ENCODE measurements at regions not wholly inside any gene's neighbourhood (a gene's known extent, or its start where the extent isn't known, plus 50 kb on each side); places are given as distances from the start of the nearest gene placed in this dataset.
"Not testable (repeated sequence)": the region's sequence is repeated elsewhere in the genome, so short reads cannot be mapped to it uniquely, and the experiment has no call there.

DNA sequence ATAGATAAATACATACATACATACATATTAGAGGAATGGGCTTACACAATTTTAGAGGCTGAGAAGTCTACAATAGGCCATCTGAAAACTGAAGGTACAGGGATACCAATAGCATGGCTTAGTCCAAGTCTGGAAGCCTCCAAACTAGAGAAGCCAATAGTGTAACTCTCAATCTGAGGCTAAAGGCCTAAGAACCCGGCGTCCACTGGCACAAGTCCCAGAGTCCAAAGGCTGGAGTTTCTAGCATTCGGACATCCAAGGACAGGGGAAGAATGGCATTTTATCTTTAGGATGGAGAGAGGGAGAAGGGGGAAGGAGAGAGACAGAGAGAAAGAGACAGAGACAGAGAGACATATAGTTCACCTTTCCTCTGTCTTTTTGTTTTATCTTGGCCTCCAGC is 63.7 kb upstream of the SYT4 start:
- no peak for DNase-seq

DNA sequence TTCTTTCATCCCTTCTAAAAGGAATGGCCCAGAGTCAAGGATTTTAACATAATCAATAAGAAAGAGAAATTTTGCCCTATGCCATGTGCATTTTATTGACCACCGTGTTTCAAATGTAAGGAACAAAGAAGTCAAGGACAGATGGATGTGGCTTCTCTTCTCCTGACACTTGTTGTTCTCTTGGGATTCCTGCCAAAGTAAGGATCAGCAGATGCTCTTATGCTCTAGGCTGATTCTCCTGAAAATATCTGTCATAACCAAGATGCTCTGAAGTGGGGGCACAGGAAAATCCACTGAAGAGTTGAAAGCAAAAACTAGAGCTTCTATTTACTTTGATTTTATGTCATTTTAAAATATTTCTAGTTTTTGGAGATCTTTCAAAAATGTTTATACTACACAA is 72.9 kb upstream of the SYT4 start:
- DNase-seq, result no peak

DNA sequence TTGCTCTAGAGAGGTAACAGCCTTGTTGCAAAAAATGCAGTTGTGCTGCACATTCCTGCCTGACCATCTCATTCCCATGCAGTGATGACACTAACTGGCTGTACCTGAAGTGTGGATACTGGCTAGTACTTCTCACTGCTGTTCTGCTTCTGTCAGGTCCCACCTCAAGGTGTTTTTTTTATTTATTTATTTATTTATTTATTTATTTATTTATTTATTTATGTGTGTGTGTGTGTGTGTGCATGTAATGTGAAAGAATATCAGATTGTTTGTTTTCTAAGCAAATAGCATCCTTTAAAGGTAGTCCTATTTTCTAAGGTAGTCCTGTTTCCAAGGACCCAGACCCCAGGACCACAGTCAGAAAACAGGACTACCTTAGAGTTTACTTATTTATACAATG is 87.2 kb upstream of the SYT4 start:
- no peak for DNase-seq

DNA sequence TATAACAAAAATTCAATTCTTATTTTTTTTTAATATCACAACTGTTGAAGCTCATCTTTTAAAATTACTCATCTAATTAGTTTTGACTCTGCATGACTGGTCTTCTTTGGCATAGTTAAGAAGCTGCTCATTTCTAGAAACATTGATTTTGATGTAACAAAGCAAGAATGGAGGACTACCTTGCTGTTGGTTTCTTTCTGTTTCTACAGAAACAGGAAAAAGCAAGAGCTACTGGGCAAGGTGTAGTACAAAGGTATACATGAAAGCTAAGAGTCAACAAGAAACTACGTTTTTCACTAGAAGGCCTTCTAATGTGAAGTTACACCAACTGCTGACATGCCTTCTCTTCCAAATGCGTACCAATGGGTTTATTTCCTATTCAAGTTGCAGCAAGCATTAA is 90.6 kb upstream of the SYT4 start:
- no peak for DNase-seq

DNA sequence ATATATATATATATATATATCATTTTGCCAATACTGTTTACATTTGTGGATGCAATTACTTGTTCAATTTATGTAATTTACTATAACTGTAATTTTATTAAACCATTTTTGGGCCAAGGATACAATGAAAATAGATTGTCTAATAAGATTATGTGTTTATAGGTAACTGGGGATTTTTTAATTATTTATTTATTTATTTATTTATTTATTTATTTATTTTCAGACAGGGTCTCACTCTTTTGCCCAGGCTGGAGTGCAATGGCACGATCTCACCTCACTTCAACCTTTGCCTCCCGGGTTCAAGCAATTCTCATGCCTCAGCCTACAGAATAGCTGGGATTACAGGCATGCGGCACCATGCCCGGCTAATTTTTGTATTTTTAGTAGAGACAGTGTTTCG is 92.0 kb upstream of the SYT4 start:
- not testable (repeated sequence) for DNase-seq

DNA sequence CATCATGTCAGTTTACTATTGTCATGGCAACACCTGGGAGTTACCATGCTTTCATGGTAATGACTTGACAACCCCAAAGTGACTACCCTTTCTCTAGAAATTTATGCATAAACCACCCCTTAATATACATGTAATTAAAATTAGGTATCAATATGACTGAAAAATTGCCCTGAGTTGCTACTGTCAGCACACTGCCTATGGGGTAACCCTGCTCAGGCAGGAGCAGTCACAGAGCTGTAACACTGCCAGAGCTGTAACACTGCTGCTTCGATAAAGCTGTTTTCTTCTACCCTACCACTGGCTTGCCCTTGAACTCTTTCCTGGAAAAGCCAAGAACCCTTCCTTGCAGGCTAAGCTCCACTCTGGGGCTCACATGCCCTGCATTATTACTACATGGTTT is 95.5 kb upstream of the SYT4 start:
- DNase-seq, result no peak

DNA sequence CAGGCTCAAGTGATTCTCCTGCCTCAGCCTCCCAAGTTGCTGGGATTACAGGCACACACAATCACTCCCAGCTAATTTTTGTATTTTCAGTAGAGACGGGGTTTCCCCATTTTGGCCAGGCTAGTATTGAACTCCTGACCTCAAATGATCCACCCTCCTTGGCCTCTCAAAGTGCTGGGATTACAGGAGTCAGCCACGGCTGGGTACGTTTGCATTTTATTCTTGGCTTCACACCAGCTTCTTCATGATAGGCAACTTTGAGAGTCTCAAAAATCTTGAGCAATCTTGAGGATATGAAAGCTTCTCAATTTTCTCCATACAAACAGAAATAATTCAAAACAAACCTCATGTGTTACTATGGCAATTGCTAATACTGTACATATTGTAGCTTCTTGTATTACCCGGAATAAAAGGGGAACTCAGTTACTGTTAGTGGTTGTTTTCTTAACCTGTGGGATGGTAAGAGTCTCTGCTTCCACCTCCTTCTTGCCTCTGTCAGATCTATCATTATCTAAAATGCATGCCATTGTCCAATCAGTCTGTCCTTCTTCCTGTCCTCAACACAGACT is 102.9 kb upstream of the SYT4 start:
- DNase-seq, result no peak

DNA sequence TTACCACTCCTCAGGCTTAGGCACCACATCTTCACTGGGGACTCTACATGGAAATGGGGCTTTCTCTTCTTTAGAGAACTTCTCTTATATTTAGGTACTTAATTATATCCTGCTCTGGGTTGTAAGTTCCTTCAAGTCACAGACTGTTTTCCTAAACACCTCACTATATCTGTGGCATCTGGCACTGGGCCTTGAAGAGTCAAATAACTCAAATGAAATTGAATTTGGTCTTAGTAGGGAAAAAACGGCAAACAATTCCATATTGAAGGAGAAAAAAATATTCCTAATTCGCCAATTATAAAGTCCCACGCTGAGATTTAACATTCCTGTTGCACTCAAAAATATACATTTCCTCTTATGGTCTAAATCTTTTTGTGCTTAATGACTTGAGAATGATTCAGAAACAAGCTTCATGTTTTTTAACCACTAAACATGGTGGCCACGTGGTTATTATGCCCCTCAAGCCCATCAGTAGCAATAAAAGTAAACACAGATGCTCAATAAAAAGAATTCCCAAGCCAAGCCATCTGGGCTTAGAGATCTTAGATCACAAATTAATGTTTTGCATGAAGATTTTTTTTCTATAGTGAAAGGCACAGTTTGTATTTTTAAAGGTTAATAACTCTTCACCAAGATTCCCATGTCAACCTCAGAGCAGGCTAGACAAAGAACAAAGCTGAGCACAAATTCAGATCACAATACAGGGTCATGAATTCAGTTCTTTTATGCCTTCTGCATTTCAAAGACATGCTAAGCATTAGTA is 105.5 kb upstream of the SYT4 start:
- no peak for DNase-seq

DNA sequence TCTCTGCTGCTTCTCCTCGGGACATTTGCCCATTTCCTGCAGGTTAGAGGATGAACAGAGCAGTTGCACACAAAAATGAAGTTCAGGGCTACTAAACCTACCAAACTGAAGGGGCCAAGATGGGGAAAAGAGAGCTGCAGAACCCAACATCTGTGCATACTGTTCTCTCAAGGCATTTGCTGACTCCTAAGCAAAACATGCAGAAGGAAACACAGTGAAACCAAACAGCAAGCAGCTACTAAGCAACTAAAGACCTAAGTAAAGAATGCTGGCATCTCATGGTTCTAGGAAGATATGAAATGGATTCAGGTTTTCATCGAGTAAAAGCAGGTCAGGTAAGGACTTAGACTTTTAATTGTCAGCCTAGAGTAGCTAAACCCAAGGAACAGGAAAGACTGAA is 111.9 kb upstream of the SYT4 start:
- DNase-seq, result no peak

DNA sequence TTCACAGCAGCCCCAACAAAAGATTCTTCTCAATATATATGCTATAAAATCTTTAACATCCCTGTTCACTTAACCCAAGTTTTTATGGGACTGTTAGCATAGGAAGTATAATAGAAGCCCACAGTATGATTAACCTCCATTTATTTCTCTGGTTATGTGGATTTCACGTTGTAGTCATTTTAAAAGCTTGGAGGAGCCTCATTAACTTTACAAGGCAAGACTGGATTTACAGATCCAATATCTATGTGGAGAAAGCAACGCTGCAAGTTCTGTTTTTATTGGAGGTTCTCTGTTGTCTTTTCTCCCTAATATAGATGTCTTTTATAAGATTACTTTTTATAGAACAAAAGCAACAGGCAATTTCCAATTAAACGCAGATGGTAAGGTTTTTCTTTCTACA is 114.9 kb upstream of the SYT4 start:
- no peak for DNase-seq

DNA sequence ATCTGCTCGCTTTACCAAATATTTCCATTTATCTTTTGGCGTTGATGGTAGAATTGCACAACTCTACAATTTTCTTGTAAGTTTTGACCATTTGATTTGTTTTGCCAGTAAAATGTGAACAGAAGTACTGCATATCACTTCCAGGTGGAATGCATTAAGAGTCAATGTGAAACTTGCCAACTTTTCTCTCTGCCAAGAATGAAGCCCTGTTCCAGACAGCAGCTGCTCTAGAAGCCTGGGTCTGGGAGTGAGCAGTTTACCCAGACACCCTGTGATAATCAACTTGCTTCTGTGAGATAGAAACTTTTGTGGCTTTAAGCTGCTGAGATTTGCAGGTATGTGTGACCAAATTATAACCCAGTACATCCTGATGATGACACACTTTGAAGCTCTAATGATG is 115.9 kb upstream of the SYT4 start:
- DNase-seq, result no peak

DNA sequence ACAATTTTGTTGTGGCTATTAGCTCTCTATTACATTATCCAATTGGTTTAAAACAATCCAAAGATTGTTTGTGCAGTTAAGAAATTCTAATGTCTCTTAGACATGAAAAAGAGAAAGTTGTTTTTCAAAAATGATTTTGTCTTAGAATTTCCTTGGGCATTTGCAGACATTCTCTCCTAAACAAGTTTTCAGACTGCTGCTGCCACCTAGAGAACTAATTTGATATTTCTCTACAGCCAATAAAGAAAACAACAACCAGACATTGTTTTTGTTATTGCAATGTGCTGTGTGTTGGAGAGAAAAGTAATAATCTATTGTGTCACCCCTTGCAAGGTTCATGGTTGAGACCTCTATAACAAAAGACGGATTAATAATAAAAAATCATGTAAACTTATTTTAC is 119.0 kb upstream of the SYT4 start:
- DNase-seq, result peak in 1 of 2 experiments; percentile 4

DNA sequence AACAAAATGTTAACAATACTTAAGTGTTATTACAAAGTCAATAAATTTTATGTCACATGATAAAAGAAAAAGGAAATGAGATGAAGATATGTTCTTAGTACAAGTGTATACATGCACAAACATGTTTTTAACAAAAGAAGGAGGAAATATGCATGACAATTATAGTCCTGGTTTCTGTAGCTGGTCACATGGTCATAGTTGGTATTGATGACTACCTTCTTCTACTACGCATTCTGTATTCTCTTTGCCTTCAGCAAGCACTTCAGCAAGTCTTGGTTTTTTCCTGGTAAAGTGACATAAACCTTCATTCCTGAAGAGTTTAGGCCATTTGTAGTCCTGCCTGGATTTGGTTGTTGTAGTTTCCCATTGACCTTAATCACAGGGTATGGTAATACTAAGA is 121.3 kb upstream of the SYT4 start:
- DNase-seq, result no peak

DNA sequence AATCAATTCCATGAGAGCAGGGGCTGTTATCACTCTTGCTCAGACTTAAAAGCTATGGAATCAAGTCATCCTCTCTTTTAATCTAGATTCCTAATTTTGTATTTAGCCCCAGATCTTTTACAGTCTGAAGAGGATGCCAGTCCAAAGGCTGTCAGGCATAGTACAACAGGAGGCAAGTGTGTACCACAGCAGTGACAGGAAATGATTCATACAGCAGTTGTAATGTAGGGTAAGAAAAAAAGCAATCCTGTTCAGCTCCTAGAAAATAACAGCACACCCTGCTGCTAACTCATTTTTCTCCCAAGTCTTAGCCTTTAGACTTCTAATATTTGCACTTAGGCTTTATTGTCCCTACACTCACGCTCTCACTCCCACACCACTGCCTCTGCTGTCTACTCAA is 127.8 kb upstream of the SYT4 start:
- DNase-seq, result peak in 1 of 2 experiments; percentile 65

DNA sequence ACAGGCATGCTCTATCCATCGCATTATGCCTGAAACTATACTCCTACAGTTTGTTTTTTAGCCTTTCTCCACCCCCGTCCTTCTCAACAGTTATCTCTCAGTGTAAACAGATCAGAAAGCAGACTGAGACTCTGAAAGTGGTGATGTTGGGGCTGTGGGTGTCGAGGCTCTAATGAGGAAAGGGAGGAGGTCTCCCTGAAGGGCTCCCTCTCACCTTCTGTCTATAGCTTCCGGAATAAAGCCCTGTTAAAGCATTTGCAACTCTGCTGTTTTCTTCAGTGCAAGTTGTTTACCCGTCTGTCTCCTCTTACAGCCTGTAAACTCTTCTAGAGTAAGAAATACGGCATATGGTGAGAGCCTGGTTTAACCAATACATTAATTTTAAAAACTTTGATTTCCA is 136.7 kb upstream of the SYT4 start:
- DNase-seq, result no peak

DNA sequence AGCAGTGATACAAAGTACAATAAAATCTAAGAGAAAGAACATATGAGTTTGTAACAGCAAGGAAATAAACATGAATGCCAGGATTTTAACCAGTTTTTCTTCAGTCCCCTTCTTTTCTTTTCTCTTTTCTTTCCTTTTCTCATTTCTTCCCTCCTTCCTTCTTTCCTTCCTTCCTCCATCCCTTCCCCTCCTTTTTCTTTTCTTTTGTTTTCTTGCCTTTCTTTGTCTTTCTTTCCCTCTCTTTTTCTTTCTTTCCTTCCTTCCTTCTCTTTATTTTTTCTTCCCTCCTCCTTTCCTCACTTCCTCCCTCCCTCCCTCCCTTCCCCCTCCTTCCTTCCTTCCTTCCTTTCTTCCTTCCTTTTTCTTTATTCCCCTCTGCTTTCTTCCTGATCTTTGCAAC is 142.8 kb upstream of the SYT4 start:
- DNase-seq, result no peak

DNA sequence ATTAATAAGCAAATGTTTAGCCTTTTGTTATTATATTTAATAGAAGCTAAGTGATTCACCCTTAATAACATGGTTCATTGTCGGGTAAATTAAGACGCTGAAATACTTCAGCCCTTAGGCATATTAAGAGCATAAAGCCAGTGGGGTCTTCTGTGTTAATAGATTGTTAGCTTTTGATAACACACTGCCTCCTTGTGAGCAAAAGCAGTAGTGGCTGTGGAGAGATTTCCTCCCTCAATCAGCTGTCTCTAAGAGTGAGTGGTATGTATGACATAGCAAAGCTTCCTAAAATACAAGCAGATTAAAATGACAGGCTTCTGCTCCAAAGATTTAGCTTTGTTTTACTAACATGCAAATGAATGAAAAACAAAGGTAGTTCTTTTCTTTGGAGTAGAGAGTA is 143.7 kb upstream of the SYT4 start:
- DNase-seq, result no peak

DNA sequence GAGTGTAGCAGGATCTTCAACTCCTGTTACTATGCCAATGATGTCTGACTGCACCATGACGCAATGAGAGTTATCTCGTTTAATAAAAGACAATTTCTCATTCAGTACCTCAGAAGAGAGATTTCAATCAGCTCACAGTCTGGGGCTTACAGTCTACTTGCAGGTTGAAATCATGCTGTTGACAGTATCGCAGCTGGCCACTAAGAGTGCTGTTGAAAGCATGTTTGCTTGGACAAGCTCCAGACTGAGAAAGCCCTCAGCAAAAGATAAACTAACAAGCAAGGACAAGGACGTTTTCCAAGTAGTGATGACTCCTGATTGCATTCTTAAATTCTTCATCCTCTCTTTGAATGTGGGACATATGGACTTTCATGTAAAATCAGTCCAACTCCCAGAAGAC is 145.2 kb upstream of the SYT4 start:
- DNase-seq, result no peak

DNA sequence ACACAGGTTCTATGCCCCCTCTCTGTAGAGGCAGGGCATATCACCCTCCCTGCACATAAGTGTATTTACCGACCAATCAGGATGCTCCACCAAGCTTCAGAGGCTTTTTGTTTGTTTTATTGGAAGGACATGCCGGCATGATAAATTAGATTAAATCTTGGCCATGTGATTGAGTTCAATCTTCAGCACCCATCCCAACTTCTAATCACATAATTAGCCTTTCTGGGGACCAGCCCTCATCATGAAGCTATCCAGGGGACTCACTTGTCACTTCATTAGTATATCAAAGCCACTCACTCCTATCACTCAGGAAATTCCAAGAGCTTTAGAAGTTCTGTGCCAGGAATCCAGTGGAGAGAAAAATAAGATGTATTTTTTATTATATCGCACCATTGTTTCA is 158.6 kb upstream of the SYT4 start:
- no peak for DNase-seq

DNA sequence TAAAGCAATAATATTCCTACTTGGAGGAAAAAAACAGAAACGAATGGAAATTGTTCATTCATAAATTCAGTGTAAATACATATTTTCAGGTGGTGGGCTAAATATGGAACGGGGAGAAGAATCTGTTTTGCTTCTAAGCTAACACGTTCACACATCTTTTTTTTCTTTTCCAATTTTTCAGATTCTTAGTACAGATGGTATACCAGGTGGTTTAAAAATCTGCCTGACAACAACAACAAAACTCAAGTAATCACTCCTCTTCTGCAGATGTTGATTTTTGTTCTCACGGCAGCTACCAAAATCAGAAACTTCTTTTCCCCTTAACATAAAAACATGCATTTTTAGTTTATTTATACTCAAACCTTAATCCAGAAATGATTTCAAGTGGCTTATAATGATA is 164.8 kb upstream of the SYT4 start:
- no peak for DNase-seq

DNA sequence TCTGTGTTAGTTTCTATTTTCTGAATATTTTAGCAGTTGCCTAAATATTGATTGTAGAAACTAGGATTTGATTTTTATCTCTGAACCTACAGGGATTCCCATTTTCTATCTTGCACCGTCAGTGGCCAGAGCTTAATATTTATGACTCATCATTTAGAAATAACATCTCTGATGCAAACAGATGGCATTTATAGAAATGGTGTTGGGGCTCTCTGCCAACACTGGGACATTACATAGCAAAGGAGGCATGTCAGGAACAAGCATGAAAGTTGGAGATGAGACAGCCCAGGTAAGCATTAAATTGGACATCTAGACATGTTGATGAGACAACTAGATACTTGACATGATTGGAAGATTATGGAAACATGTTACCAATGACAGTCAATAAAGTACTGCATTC is 165.3 kb upstream of the SYT4 start:
- no peak for DNase-seq

DNA sequence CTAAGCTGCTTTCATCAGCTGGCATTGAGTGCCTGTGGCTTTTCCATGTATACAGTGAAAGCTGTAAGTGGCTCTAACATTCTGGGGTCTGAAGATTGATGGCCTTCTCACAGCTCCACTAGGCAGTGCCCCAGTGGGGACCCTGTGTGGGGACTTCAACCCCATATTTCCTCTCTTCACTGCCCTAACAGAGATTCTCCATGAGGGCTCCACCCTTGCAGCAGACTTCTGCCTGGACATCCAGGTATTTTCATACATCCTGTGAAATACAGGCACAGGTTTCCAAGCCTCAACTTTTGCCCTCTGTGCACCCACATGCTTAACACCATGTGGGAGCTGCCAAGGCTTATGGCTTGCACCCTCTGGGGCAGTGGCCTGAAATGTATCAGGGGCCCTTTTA is 188.2 kb upstream of the SYT4 start:
- DNase-seq, result no peak

DNA sequence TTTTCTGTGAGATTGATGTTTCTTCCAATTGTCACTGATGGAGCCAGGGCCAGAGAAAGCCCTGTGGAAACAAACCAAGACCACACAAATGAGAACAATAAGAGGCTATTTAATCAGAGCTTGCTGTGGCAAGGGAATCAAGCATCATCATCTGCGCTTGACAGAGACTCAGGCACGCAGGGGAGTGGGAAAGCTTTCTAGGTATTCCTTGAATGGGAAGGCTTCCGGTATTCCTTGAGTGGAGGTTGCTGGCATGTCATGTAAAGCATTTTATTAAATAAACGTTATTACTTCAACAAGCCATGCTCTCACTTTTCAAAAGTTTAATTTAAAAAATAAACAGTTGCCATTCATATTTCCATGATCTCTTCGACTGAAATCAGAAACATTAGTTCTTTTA is 194.6 kb upstream of the SYT4 start:
- DNase-seq, result no peak

DNA sequence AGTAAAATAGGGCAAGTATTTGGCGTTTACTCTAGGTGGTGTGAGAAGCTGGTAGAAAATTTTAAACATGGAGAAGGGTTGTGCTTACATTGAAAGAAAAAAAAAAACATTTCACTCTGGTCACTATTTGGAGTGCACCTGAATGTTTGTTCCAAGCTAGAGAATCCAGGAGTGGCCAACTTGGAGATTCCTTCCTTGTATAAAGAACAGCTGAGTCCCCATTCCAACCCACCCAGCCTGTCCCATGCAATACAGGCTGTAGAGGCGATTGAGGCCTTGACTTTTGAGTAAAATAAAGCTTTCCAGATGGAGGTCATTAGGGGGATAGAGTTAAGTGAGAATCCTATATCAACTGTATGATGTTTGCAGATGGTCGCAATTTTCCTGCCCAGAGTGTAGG is 203.8 kb upstream of the SYT4 start:
- DNase-seq, result no peak

DNA sequence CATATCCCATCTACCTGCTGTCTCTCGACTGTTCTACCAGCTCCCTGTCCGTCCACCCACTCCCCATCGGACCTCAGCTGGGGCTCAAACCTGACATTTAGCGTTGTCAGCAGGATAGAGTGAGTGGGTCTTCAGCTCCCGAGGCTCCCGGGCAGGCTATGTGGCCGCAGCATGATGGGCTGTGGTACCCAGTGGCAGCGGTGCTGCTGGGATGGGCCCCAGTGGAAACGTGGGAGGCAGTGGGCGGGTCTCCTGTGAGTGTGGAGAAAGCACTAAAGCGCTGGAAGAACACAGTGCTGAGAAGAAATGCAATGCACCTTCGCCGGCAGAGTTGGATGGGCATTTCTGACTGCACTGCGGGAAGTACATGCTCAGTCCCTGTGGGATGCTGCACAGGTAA is 204.8 kb upstream of the SYT4 start:
- DNase-seq, result no peak
